Suprapubic skin (tissue), 4 donors: ENCODE measurements at regions not wholly inside any gene's neighbourhood (a gene's known extent, or its start where the extent isn't known, plus 50 kb on each side); places are given as distances from the start of the nearest gene placed in this dataset.

Source experiments
- POLR2A ChIP-seq, 2 donors: fragments of 450-650 bp; IDR thresholded peaks; one replicate each; pipeline ENCODE4 v1.6.1; 2017; ENCODE audit warnings: antibody characterized with exemption in 2 of 2, mild to moderate bottlenecking in 2 of 2, moderate library complexity in 2 of 2
- POLR2AphosphoS5 ChIP-seq, 3 donors: sonication (generic); formaldehyde crosslinking; IDR thresholded peaks; one replicate each; pipeline ENCODE4 v1.6.1; 2017; ENCODE audit warnings: antibody characterized with exemption in 3 of 3
- TF ChIP-seq, protein P1 (sequence below), 2 donors: fragments of 200-600 bp in 1 of 2; fragments of 450-650 bp in 1 of 2; sonication (generic) in 1 of 2; IDR thresholded peaks; one replicate each; pipeline ENCODE4 v1.5.1; 2016 to 2019; ENCODE audit warnings: antibody characterized with exemption in 2 of 2, mild to moderate bottlenecking in 1 of 2, moderate library complexity in 1 of 2

DNA sequence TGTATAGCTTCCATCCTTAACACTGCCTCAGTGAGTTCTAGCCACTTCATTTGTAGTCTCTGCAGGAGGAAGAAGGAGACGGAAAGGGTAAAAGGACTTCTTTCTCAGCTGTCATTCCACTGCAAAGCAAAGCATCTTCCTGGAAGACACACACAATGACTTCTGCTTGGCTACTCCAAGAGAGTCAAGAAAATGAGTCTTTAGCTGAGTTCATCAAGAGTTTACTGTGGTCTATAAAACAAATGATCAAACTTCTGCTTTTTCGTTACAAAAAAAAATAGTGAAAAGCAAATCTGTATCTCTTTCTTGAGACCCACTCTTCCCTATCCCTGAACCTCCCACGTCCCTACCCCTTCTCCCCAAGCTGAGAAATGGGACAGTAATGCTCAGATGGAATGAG lies 205.0 kb upstream of the AHR start:
- no peak for TF ChIP-seq POLR2AphosphoS5 (IDR thresholded peaks at IDR 0.05)
- TF ChIP-seq, protein P1, sequence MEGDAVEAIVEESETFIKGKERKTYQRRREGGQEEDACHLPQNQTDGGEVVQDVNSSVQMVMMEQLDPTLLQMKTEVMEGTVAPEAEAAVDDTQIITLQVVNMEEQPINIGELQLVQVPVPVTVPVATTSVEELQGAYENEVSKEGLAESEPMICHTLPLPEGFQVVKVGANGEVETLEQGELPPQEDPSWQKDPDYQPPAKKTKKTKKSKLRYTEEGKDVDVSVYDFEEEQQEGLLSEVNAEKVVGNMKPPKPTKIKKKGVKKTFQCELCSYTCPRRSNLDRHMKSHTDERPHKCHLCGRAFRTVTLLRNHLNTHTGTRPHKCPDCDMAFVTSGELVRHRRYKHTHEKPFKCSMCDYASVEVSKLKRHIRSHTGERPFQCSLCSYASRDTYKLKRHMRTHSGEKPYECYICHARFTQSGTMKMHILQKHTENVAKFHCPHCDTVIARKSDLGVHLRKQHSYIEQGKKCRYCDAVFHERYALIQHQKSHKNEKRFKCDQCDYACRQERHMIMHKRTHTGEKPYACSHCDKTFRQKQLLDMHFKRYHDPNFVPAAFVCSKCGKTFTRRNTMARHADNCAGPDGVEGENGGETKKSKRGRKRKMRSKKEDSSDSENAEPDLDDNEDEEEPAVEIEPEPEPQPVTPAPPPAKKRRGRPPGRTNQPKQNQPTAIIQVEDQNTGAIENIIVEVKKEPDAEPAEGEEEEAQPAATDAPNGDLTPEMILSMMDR (IDR thresholded peaks at IDR 0.05) = no peak
- TF ChIP-seq POLR2A (IDR thresholded peaks at IDR 0.05) = no peak
